Endothelial cell of umbilical vein (primary cell): ENCODE measurements at regions not wholly inside any gene's neighbourhood (a gene's known extent, or its start where the extent isn't known, plus 50 kb on each side); places are given as distances from the start of the nearest gene placed in this dataset.
"Not testable (repeated sequence)": the region's sequence is repeated elsewhere in the genome, so short reads cannot be mapped to it uniquely, and the experiment has no call there.

Experiments
- BruUV-seq: library from RNA; stranded (reverse); fragments of 400-500 nt; replicated peaks from 2 replicates; lab custom pipeline; 2021; lab: Mats Ljungman, UMichigan
- CTCF ChIA-PET: fragments of 300-600, 350-600 bp; sonication (Branson Sonifier 250); formaldehyde crosslinking; loops from one replicate; lab custom pipeline; 2021; ENCODE audit warnings: antibody characterized with exemption, inconsistent platforms; lab: Charles Lee
- POLR2A ChIA-PET: fragments of 300-600, 350-600 bp; sonication (Branson Sonifier 250); formaldehyde crosslinking; loops from one replicate; lab custom pipeline; 2021; ENCODE audit warnings: antibody characterized with exemption, inconsistent platforms; lab: Charles Lee
- DNase-seq: peaks from one replicate; pipeline ENCODE4 v3.0.0-alpha.2; 2011; ENCODE audit warnings: low read depth, low spot score
- FAIRE-seq: peaks from 2 replicates; lab custom pipeline; 2011; peaks lifted over from hg19 to GRCh38; lab: Jason Lieb, UNC
- H2AFZ ChIP-seq: 2 replicates; pipeline ENCODE4 v1.6.0; 2012; ENCODE audit warnings: low read depth, low read length, control low read depth, inconsistent platforms
- H3K27ac ChIP-seq: 2 replicates; pipeline ENCODE4 v1.5.1; 2011; ENCODE audit warnings: low read depth, mild to moderate bottlenecking, control low read depth, low read length, moderate library complexity; ENCODE audit not compliant: insufficient read depth
- H3K27me3 ChIP-seq, 2 experiments: 2 replicates each; pipeline versions ENCODE4 v1.6.0 to v1.6.1; 2011; ENCODE audit warnings: low read length in 2 of 2, mixed read lengths in 1 of 2; ENCODE audit not compliant: control insufficient read depth in 2 of 2, insufficient read depth in 2 of 2
- H3K36me3 ChIP-seq, 2 experiments: 2 replicates in 1 of 2; 3 replicates in 1 of 2; pipeline ENCODE4 v1.5.1; 2011; ENCODE audit warnings: low read length in 2 of 2, mild to moderate bottlenecking in 1 of 2, moderate library complexity in 1 of 2; ENCODE audit not compliant: control insufficient read depth in 2 of 2, insufficient read depth in 2 of 2; ENCODE audit errors: extremely low read depth in 1 of 2
- H3K4me1 ChIP-seq: 3 replicates; pipeline ENCODE4 v1.5.1; 2011; ENCODE audit warnings: mild to moderate bottlenecking, low read length; ENCODE audit not compliant: control insufficient read depth, insufficient read depth; ENCODE audit errors: extremely low read depth
- H3K4me2 ChIP-seq: 2 replicates; pipeline ENCODE4 v1.6.1; 2011; ENCODE audit warnings: low read length, control low read depth, mixed read lengths; ENCODE audit not compliant: insufficient read depth
- H3K4me3 ChIP-seq, 3 experiments: fragments of 200-600 bp in 1 of 3; sonication (generic), shearing (Covaris generic) in 1 of 3; replicated peaks in 1 of 3; 2 replicates each; pipeline ENCODE4 v1.5.1; 2011 to 2016; ENCODE audit warnings: control low read depth in 3 of 3, low read length in 3 of 3, mild to moderate bottlenecking in 2 of 3, inconsistent platforms in 1 of 3, low read depth in 1 of 3, moderate library complexity in 1 of 3; ENCODE audit not compliant: insufficient read depth in 1 of 3
- H3K79me2 ChIP-seq: 2 replicates; pipeline ENCODE4 v1.6.0; 2012; ENCODE audit warnings: low read length, inconsistent platforms; ENCODE audit not compliant: control insufficient read depth, insufficient read depth
- H3K9ac ChIP-seq: replicated peaks from 2 replicates; pipeline ENCODE3; 2011; ENCODE audit warnings: low read length, control low read depth; ENCODE audit not compliant: insufficient read depth; ENCODE audit errors: extremely low read depth
- H3K9me1 ChIP-seq: replicated peaks from 3 replicates; pipeline ENCODE4 v1.6.0; 2011; ENCODE audit warnings: mild to moderate bottlenecking, low read length; ENCODE audit not compliant: control insufficient read depth, insufficient read depth; ENCODE audit errors: extremely low read depth
- H3K9me3 ChIP-seq: replicated peaks from 2 replicates; pipeline ENCODE4 v1.5.1; 2012; ENCODE audit warnings: low read length, inconsistent platforms; ENCODE audit not compliant: control insufficient read depth, insufficient read depth
- H4K20me1 ChIP-seq: replicated peaks from 2 replicates; pipeline ENCODE3; 2011; ENCODE audit warnings: mild to moderate bottlenecking, low read length; ENCODE audit not compliant: control insufficient read depth, insufficient read depth; ENCODE audit errors: extremely low read depth
- dilution Hi-C: fragments of 300-500 bp; cut with MboI; formaldehyde crosslinking; loops from one replicate; pipeline ENCODE4 v1.15.0; 2019; ENCODE audit warnings: low sequenced_read_pairs; ENCODE audit not compliant: extremely low pct_ligation_motif_present
- intact Hi-C: fragments of 100-400 bp; cut with micrococcal nuclease; formaldehyde crosslinking; loops from one replicate; pipeline ENCODE4 v1.10.0; 2022

DNA sequence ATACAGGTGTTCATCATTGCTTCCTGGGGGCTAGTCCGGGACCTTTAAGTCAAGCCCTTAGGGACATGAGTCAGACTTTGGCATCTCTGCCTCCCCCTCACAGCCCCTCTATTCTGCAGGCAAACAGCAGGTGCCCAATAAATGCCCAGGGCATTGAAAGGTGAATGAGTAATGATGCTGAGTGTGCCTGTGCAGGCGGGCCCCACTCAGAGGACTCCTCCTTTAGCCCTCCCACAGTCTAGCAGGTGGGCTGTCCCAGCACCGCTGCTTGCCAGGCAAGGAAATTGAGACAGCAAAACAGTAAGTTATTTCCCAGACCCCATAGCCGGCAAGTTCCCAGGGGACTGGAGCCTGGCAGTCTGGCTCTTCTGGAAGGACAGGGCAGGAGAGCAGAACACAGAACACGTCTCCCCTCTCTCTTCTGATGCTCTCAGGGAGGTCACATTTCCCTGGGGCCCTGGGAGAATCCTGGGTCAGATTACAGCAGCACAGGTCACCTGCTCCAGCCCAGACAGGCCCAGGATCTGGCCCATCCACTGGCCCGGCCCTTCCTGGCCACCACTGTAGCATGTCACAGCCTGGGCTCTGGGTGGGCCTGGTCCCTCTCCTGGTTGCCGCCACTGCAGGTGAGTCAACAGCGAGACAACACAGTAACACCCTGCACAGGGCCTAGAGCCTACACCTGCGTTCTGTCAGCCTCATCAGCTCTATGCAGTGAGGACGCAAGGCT, 108.7 kb upstream of the MTLN start:
- dilution Hi-C loops, CTCF ChIA-PET, H3K79me2 ChIP-seq, H3K27ac ChIP-seq, H2AFZ ChIP-seq, BruUV-seq, intact Hi-C loops, H3K9me1 ChIP-seq, FAIRE-seq, POLR2A ChIA-PET, H3K36me3 ChIP-seq, H3K27me3 ChIP-seq, H3K4me3 ChIP-seq, DNase-seq, H4K20me1 ChIP-seq, H3K9ac ChIP-seq, H3K4me1 ChIP-seq, H3K9me3 ChIP-seq, H3K4me2 ChIP-seq: not testable (repeated sequence)

GRCh38 chr2:110318898-110319297, 106.6 kb upstream of the MTLN start:
- H3K9ac ChIP-seq, H3K79me2 ChIP-seq, H3K4me1 ChIP-seq, H2AFZ ChIP-seq, H3K36me3 ChIP-seq, dilution Hi-C loops, BruUV-seq, H3K27ac ChIP-seq, H3K4me3 ChIP-seq, H4K20me1 ChIP-seq, H3K27me3 ChIP-seq, POLR2A ChIA-PET, CTCF ChIA-PET, intact Hi-C loops, H3K9me3 ChIP-seq, H3K4me2 ChIP-seq, DNase-seq, H3K9me1 ChIP-seq: not testable (repeated sequence)
- peak; percentile 98 for FAIRE-seq

GRCh38 chr2:110317377-110317776, 105.0 kb upstream of the MTLN start:
- not testable (repeated sequence) for DNase-seq, BruUV-seq
- peak; percentile 81 for FAIRE-seq

GRCh38 chr2:110316051-110316865, 103.9 kb upstream of the MTLN start:
- peak; percentile 96 for FAIRE-seq
- H3K79me2 ChIP-seq, H3K27me3 ChIP-seq, H3K9ac ChIP-seq, H3K4me3 ChIP-seq, H3K9me3 ChIP-seq, intact Hi-C loops, CTCF ChIA-PET, dilution Hi-C loops, POLR2A ChIA-PET, DNase-seq, H3K4me2 ChIP-seq, H4K20me1 ChIP-seq, H3K4me1 ChIP-seq, H3K36me3 ChIP-seq, H3K9me1 ChIP-seq, H2AFZ ChIP-seq, H3K27ac ChIP-seq: not testable (repeated sequence)
- TSS peak; percentile 90 for BruUV-seq

More at GRCh38 chr2:110317377-110317776, 105.0 kb upstream of the MTLN start:
- CTCF ChIA-PET, H3K4me1 ChIP-seq, dilution Hi-C loops, intact Hi-C loops, POLR2A ChIA-PET, H3K9me1 ChIP-seq, H3K9ac ChIP-seq, H4K20me1 ChIP-seq, H2AFZ ChIP-seq, H3K27ac ChIP-seq, H3K9me3 ChIP-seq, H3K4me3 ChIP-seq, H3K36me3 ChIP-seq, H3K27me3 ChIP-seq, H3K4me2 ChIP-seq, H3K79me2 ChIP-seq: not testable (repeated sequence)
